CD8-positive, alpha-beta memory T cell (primary cell): ENCODE measurements at regions not wholly inside any gene's neighbourhood (a gene's known extent, or its start where the extent isn't known, plus 50 kb on each side); places are given as distances from the start of the nearest gene placed in this dataset.
A peak's percentile ranks its signal among the peaks of the same experiment; 100 is the strongest.
"Not testable (repeated sequence)": the region's sequence is repeated elsewhere in the genome, so short reads cannot be mapped to it uniquely, and the experiment has no call there.

Experiments
- CTCF ChIA-PET: fragments of 350-600 bp; sonication (Branson Sonifier 250); formaldehyde crosslinking; loops from one replicate; lab custom pipeline; 2021; ENCODE audit warnings: antibody characterized with exemption; lab: Charles Lee
- POLR2A ChIA-PET: fragments of 350-600 bp; sonication (Branson Sonifier 250); formaldehyde crosslinking; loops from one replicate; lab custom pipeline; 2021; ENCODE audit warnings: antibody characterized with exemption; lab: Charles Lee
- DNase-seq, 5 donors: peaks; one replicate each; pipeline versions ENCODE4 v3.0.0 to v3.0.0-alpha.2; 2020 to 2022; ENCODE audit warnings: mixed read lengths in 1 of 5
- H3K27ac ChIP-seq: one replicate; pipeline ENCODE4 v1.7.0; 2013; ENCODE audit warnings: low read depth, mild to moderate bottlenecking, low read length, moderate library complexity
- H3K27me3 ChIP-seq: 2 replicates; pipeline ENCODE4 v1.7.0; 2013; ENCODE audit warnings: low read length, mild to moderate bottlenecking; ENCODE audit not compliant: insufficient read depth, poor library complexity, severe bottlenecking
- H3K36me3 ChIP-seq: 2 replicates; pipeline ENCODE4 v1.7.0; 2013; ENCODE audit warnings: mild to moderate bottlenecking, low read length, moderate library complexity; ENCODE audit not compliant: insufficient read depth
- H3K4me1 ChIP-seq: 2 replicates; pipeline ENCODE4 v1.7.0; 2013; ENCODE audit warnings: mild to moderate bottlenecking, low read length, moderate library complexity; ENCODE audit not compliant: insufficient read depth
- H3K4me3 ChIP-seq: 2 replicates; pipeline ENCODE4 v1.7.0; 2013; ENCODE audit warnings: mild to moderate bottlenecking, low read length
- H3K9me3 ChIP-seq: 2 replicates; pipeline ENCODE4 v1.7.0; 2013; ENCODE audit warnings: mild to moderate bottlenecking, low read length
- H3K27ac Mint-ChIP-seq, 8 donors: one replicate each; pipeline ENCODE4 v1.8.0; 2020 to 2021; ENCODE audit warnings: mixed read lengths in 8 of 8, mild to moderate bottlenecking in 6 of 8, inconsistent platforms in 3 of 8, moderate library complexity in 3 of 8
- H3K27me3 Mint-ChIP-seq, 2 donors: one replicate each; pipeline ENCODE4 v1.8.0; 2020 to 2021; ENCODE audit warnings: mixed read lengths in 2 of 2, mild to moderate bottlenecking in 1 of 2, moderate library complexity in 1 of 2
- H3K36me3 Mint-ChIP-seq, 3 donors: one replicate each; pipeline ENCODE4 v1.8.0; 2020 to 2021; ENCODE audit warnings: mixed read lengths in 3 of 3, inconsistent platforms in 1 of 3, mild to moderate bottlenecking in 1 of 3
- H3K4me1 Mint-ChIP-seq, 3 donors: one replicate each; pipeline ENCODE4 v1.8.0; 2020 to 2021; ENCODE audit warnings: mixed read lengths in 3 of 3, inconsistent platforms in 1 of 3, mild to moderate bottlenecking in 1 of 3
- H3K4me3 Mint-ChIP-seq, 7 donors: one replicate each; pipeline ENCODE4 v1.8.0; 2020 to 2021; ENCODE audit warnings: mixed read lengths in 7 of 7, mild to moderate bottlenecking in 6 of 7, moderate library complexity in 4 of 7, inconsistent platforms in 2 of 7
- H3K9me3 Mint-ChIP-seq, 5 donors: one replicate each; pipeline ENCODE4 v1.8.0; 2020 to 2022; ENCODE audit warnings: mixed read lengths in 5 of 5, mild to moderate bottlenecking in 3 of 5, moderate library complexity in 2 of 5, inconsistent platforms in 1 of 5

- ChIA-PET POLR2A (no interaction called here), CTCF (no interaction called here)
- H3K4me1 ChIP-seq = no peaks in the 10 kb centered on the region
- no peak overlapping the region for H3K4me3 ChIP-seq
- no peaks in the 10 kb centered on the region for H3K4me1 Mint-ChIP-seq
- H3K36me3 ChIP-seq = no peaks in the 10 kb centered on the region
- no peak for DNase-seq
- H3K27ac ChIP-seq = no peak overlapping the region
- H3K9me3 Mint-ChIP-seq = peaks cover 0 to 16% (median 9%) of the 10 kb centered on the region in 5 donors
- H3K27ac Mint-ChIP-seq = no peak overlapping the region
- H3K27me3 ChIP-seq = no peaks in the 10 kb centered on the region
- H3K9me3 ChIP-seq = no peaks in the 10 kb centered on the region
- no peak overlapping the region for H3K4me3 Mint-ChIP-seq
- no peaks in the 10 kb centered on the region for H3K27me3 Mint-ChIP-seq
- H3K36me3 Mint-ChIP-seq = no peaks in the 10 kb centered on the region
These were observed 455.2 kb upstream of the ZNF507 start for GRCh38 chr19:31890230-31890629.

GRCh38 chr19:31892060-31892459, 453.4 kb upstream of the ZNF507 start:
- no peak overlapping the region for H3K4me3 Mint-ChIP-seq
- Histone ChIP-seq H3K36me3 (no peaks in the 10 kb centered on the region), H3K4me1 (no peaks in the 10 kb centered on the region), H3K27ac (no peak overlapping the region), H3K27me3 (no peaks in the 10 kb centered on the region), H3K9me3 (no peaks in the 10 kb centered on the region), H3K4me3 (no peak overlapping the region)
- ChIA-PET POLR2A (no interaction called here), CTCF (no interaction called here)
- H3K4me1 Mint-ChIP-seq = no peaks in the 10 kb centered on the region
- H3K27me3 Mint-ChIP-seq = no peaks in the 10 kb centered on the region
- H3K27ac Mint-ChIP-seq = no peak overlapping the region
- DNase-seq = no peak
- H3K36me3 Mint-ChIP-seq = no peaks in the 10 kb centered on the region
- H3K9me3 Mint-ChIP-seq = peaks cover 0 to 16% (median 9%) of the 10 kb centered on the region in 5 donors

GRCh38 chr19:31893491-31893890, 451.9 kb upstream of the ZNF507 start:
- H3K4me1 ChIP-seq, POLR2A ChIA-PET, H3K9me3 ChIP-seq, H3K27ac ChIP-seq, H3K27me3 ChIP-seq, H3K27ac Mint-ChIP-seq, H3K4me1 Mint-ChIP-seq, DNase-seq, H3K4me3 Mint-ChIP-seq, H3K27me3 Mint-ChIP-seq, H3K36me3 ChIP-seq, H3K4me3 ChIP-seq, CTCF ChIA-PET, H3K36me3 Mint-ChIP-seq: not testable (repeated sequence)
- peaks cover 0 to 16% (median 9%) of the 10 kb centered on the region in 5 donors for H3K9me3 Mint-ChIP-seq

DNA sequence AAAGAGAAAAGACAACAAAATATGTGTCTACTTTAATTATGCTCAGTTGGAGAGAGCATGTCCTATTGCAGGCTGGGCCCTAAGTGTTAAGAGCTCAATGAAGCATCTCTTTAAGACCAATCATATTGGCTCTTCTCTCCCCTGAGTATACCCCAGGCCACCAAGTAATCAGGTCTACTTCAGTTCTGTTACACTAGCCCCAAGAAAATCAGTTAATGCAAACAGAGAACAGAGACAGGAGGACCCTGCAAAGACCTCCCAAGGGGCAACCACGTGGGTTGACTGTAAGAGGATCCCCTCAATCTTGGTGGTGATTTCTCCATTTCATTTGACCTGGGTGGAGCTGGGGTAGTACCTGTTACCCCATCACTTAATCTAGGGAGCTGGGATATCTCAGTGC, 451.0 kb upstream of the ZNF507 start:
- Mint-ChIP-seq H3K4me1 (no peaks in the 10 kb centered on the region), H3K4me3 (no peak overlapping the region)

DNA sequence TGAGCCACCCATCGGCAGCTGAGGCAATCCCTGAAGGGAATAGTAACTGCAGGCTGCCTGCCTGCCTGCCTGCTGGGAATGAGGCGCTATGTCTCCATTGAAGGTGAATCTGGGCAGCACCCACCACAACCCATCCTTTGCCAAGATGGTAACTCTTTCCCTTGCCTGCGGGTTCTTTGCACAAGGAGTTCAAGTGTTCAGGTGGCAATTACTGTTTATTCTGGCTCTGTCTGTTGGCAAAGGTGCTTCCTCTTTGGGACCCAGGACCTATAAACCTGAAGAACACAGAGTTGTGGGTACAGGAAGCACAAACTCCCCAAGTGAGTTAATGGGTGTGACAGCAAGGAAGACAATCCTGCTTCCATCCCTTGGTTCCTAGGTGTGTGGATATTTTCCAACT, 448.1 kb upstream of the ZNF507 start:
- no peaks in the 10 kb centered on the region for H3K36me3 ChIP-seq
- no peak overlapping the region for H3K27ac ChIP-seq
- H3K4me3 ChIP-seq = no peak overlapping the region
- Mint-ChIP-seq H3K9me3 (peaks cover 0 to 6% (median 0%) of the 10 kb centered on the region in 5 donors), H3K4me1 (no peaks in the 10 kb centered on the region), H3K4me3 (no peak overlapping the region), H3K36me3 (no peaks in the 10 kb centered on the region), H3K27me3 (no peaks in the 10 kb centered on the region), H3K27ac (no peak overlapping the region)
- no peaks in the 10 kb centered on the region for H3K4me1 ChIP-seq
- H3K9me3 ChIP-seq = no peaks in the 10 kb centered on the region
- POLR2A ChIA-PET = no interaction called here
- CTCF ChIA-PET = no interaction called here
- DNase-seq = no peak
- H3K27me3 ChIP-seq = no peaks in the 10 kb centered on the region

More for the DNA sequence above, 451.0 kb upstream of the ZNF507 start:
- Mint-ChIP-seq H3K27ac (no peak overlapping the region), H3K36me3 (no peaks in the 10 kb centered on the region), H3K27me3 (no peaks in the 10 kb centered on the region), H3K9me3 (peaks cover 0 to 13% (median 9%) of the 10 kb centered on the region in 5 donors)
- ChIA-PET POLR2A (no interaction called here), CTCF (no interaction called here)
- H3K4me3 ChIP-seq = no peak overlapping the region
- H3K4me1 ChIP-seq = no peaks in the 10 kb centered on the region
- H3K9me3 ChIP-seq = no peaks in the 10 kb centered on the region
- no peaks in the 10 kb centered on the region for H3K27me3 ChIP-seq
- DNase-seq = no peak
- no peak overlapping the region for H3K27ac ChIP-seq
- no peaks in the 10 kb centered on the region for H3K36me3 ChIP-seq

- H3K4me1 Mint-ChIP-seq = peaks cover 0 to 2% (median 0%) of the 10 kb centered on the region in 3 donors
- H3K27me3 Mint-ChIP-seq = peaks cover 0 to 1% of the 10 kb centered on the region in 2 donors
- no peak overlapping the region for H3K27ac Mint-ChIP-seq
These were observed 444.4 kb upstream of the ZNF507 start for GRCh38 chr19:31900991-31901390.

DNA sequence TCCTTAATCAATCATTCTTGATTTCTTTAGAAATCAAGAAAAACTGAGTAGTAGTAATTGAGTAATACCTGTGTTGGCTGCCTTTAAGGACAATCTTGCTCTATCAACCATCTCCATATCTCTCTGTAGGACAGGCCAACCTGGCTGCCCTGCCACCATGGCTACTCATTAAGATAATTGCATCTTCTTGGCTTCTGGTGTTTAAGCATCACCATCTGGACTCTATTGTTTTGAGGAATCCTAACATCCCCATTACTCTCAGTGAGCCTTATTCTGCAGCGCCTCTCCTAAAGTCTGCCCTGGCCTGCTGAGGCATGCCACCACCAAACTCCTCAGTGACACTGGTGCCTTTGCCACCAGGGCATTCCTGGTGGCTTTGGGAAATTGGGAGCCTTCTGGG, 442.6 kb upstream of the ZNF507 start:
- no peak for DNase-seq
- POLR2A ChIA-PET = no interaction called here
- H3K9me3 ChIP-seq = no peaks in the 10 kb centered on the region
- Mint-ChIP-seq H3K27ac (no peak overlapping the region), H3K36me3 (no peaks in the 10 kb centered on the region), H3K4me1 (peaks cover 0 to 2% (median 0%) of the 10 kb centered on the region in 3 donors), H3K9me3 (peaks cover 0 to 3% (median 1%) of the 10 kb centered on the region in 5 donors), H3K27me3 (peaks cover 0 to 1% of the 10 kb centered on the region in 2 donors), H3K4me3 (no peak overlapping the region)
- no peaks in the 10 kb centered on the region for H3K4me1 ChIP-seq
- no peaks in the 10 kb centered on the region for H3K36me3 ChIP-seq
- CTCF ChIA-PET = interaction anchor here (0.6 kb wide), 1 partner anchor 56 kb away, joined by 3 read pairs; no protein-coding TSS in a partner anchor
- no peaks in the 10 kb centered on the region for H3K27me3 ChIP-seq
- H3K4me3 ChIP-seq = no peak overlapping the region
- H3K27ac ChIP-seq = no peak overlapping the region

More at GRCh38 chr19:31900991-31901390, 444.4 kb upstream of the ZNF507 start:
- Mint-ChIP-seq H3K36me3 (no peaks in the 10 kb centered on the region), H3K4me3 (no peak overlapping the region), H3K9me3 (peaks cover 0 to 3% (median 1%) of the 10 kb centered on the region in 5 donors)
- no peak for DNase-seq
- no peaks in the 10 kb centered on the region for H3K9me3 ChIP-seq
- no peaks in the 10 kb centered on the region for H3K36me3 ChIP-seq
- CTCF ChIA-PET = no interaction called here
- POLR2A ChIA-PET = no interaction called here
- no peak overlapping the region for H3K27ac ChIP-seq
- no peak overlapping the region for H3K4me3 ChIP-seq
- no peaks in the 10 kb centered on the region for H3K4me1 ChIP-seq
- no peaks in the 10 kb centered on the region for H3K27me3 ChIP-seq

- no peak for DNase-seq
- CTCF ChIA-PET = no interaction called here
- peaks cover 0 to 3% (median 1%) of the 10 kb centered on the region in 5 donors for H3K9me3 Mint-ChIP-seq
These were observed 441.4 kb upstream of the ZNF507 start for GRCh38 chr19:31903979-31904378.

More at GRCh38 chr19:31903979-31904378, 441.4 kb upstream of the ZNF507 start:
- H3K27me3 Mint-ChIP-seq = peaks cover 0 to 1% of the 10 kb centered on the region in 2 donors
- peak overlapping the region in 1 of 8 donors; percentile 54 for H3K27ac Mint-ChIP-seq
- H3K4me1 Mint-ChIP-seq = peaks cover 0 to 2% (median 0%) of the 10 kb centered on the region in 3 donors
- Histone ChIP-seq H3K27me3 (no peaks in the 10 kb centered on the region), H3K4me1 (no peaks in the 10 kb centered on the region), H3K36me3 (no peaks in the 10 kb centered on the region), H3K9me3 (no peaks in the 10 kb centered on the region), H3K27ac (no peak overlapping the region), H3K4me3 (no peak overlapping the region)
- no peaks in the 10 kb centered on the region for H3K36me3 Mint-ChIP-seq
- POLR2A ChIA-PET = no interaction called here
- H3K4me3 Mint-ChIP-seq = no peak overlapping the region
